ENCODE measurements at regions not wholly inside any gene's neighbourhood (a gene's known extent, or its start where the extent isn't known, plus 50 kb on each side); places are given as distances from the start of the nearest gene placed in this dataset.

GRCh38 chr11:129590030-129590752 is 214.5 kb downstream of the BARX2 start:
- H3K9ac ChIP-seq (ENCODE audit: low read length) = no peak overlapping the region
- BruUV-seq (replicated peaks) = no TSS peak
- H3K9me2 ChIP-seq (ENCODE audit: insufficient read depth) = no peaks in the 10 kb centered on the region
- H3K9me3 ChIP-seq (ENCODE audit: control insufficient read depth in 1 of 2, insufficient read depth in 1 of 2, low read depth in 1 of 2, low read length in 2 of 2) = no peaks in the 10 kb centered on the region
- no peak for ATAC-seq
- no peaks in the 10 kb centered on the region for H3K4me1 ChIP-seq (ENCODE audit: control insufficient read depth in 1 of 2, insufficient read depth in 2 of 2, low read length in 2 of 2)
- H3K27ac ChIP-seq (ENCODE audit: low read depth, low read length) = no peak overlapping the region
- no peaks in the 10 kb centered on the region for H3K27me3 ChIP-seq (ENCODE audit: insufficient read depth, low read length)
- POLR2A ChIA-PET = no interaction called here
- TF ChIP-seq CBX3 (IDR thresholded peaks at IDR 0.05; ENCODE audit: low read depth) = no peak
- no peak for TF ChIP-seq POLR2AphosphoS5 (IDR thresholded peaks at IDR 0.05; ENCODE audit: low read depth, low read length)
- TF ChIP-seq, protein P1, sequence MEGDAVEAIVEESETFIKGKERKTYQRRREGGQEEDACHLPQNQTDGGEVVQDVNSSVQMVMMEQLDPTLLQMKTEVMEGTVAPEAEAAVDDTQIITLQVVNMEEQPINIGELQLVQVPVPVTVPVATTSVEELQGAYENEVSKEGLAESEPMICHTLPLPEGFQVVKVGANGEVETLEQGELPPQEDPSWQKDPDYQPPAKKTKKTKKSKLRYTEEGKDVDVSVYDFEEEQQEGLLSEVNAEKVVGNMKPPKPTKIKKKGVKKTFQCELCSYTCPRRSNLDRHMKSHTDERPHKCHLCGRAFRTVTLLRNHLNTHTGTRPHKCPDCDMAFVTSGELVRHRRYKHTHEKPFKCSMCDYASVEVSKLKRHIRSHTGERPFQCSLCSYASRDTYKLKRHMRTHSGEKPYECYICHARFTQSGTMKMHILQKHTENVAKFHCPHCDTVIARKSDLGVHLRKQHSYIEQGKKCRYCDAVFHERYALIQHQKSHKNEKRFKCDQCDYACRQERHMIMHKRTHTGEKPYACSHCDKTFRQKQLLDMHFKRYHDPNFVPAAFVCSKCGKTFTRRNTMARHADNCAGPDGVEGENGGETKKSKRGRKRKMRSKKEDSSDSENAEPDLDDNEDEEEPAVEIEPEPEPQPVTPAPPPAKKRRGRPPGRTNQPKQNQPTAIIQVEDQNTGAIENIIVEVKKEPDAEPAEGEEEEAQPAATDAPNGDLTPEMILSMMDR (IDR thresholded peaks at IDR 0.05 in 2 of 3, conservative IDR thresholded peaks at IDR 0.05 in 1 of 3; ENCODE audit: borderline replicate concordance in 1 of 3, insufficient read depth in 1 of 3, low read depth in 2 of 3, low read length in 2 of 3) = no peak
- TF ChIP-seq, protein P2, sequence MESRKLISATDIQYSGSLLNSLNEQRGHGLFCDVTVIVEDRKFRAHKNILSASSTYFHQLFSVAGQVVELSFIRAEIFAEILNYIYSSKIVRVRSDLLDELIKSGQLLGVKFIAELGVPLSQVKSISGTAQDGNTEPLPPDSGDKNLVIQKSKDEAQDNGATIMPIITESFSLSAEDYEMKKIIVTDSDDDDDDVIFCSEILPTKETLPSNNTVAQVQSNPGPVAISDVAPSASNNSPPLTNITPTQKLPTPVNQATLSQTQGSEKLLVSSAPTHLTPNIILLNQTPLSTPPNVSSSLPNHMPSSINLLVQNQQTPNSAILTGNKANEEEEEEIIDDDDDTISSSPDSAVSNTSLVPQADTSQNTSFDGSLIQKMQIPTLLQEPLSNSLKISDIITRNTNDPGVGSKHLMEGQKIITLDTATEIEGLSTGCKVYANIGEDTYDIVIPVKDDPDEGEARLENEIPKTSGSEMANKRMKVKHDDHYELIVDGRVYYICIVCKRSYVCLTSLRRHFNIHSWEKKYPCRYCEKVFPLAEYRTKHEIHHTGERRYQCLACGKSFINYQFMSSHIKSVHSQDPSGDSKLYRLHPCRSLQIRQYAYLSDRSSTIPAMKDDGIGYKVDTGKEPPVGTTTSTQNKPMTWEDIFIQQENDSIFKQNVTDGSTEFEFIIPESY (IDR thresholded peaks at IDR 0.05; ENCODE audit: extremely low read depth, insufficient replicate concordance, low read length) = no peak
- no peak for TF ChIP-seq MAX (IDR thresholded peaks at IDR 0.05)
- no peak for TF ChIP-seq EZH2phosphoT487 (IDR thresholded peaks at IDR 0.05; ENCODE audit: borderline replicate concordance)
- no peak for TF ChIP-seq ATF3 (IDR thresholded peaks at IDR 0.05)
- TF ChIP-seq ZFX (IDR thresholded peaks at IDR 0.05) = no peak
- no peak for TF ChIP-seq SP1 (IDR thresholded peaks at IDR 0.05; ENCODE audit: low read depth)
- no peak for TF ChIP-seq RAD21 (IDR thresholded peaks at IDR 0.05; ENCODE audit: low read depth)
- no peak for TF ChIP-seq YY1 (IDR thresholded peaks at IDR 0.05; ENCODE audit: extremely low read depth, insufficient replicate concordance, low read depth, low read length)
- no peak for TF ChIP-seq POLR2A (IDR thresholded peaks at IDR 0.05; ENCODE audit: borderline replicate concordance, extremely low read depth, insufficient read depth, insufficient read length)
- TF ChIP-seq SIN3A (IDR thresholded peaks at IDR 0.05; ENCODE audit: low read depth) = no peak
- no peak for TF ChIP-seq FOSL1 (IDR thresholded peaks at IDR 0.05; ENCODE audit: low read depth)
- TF ChIP-seq, protein P3, sequence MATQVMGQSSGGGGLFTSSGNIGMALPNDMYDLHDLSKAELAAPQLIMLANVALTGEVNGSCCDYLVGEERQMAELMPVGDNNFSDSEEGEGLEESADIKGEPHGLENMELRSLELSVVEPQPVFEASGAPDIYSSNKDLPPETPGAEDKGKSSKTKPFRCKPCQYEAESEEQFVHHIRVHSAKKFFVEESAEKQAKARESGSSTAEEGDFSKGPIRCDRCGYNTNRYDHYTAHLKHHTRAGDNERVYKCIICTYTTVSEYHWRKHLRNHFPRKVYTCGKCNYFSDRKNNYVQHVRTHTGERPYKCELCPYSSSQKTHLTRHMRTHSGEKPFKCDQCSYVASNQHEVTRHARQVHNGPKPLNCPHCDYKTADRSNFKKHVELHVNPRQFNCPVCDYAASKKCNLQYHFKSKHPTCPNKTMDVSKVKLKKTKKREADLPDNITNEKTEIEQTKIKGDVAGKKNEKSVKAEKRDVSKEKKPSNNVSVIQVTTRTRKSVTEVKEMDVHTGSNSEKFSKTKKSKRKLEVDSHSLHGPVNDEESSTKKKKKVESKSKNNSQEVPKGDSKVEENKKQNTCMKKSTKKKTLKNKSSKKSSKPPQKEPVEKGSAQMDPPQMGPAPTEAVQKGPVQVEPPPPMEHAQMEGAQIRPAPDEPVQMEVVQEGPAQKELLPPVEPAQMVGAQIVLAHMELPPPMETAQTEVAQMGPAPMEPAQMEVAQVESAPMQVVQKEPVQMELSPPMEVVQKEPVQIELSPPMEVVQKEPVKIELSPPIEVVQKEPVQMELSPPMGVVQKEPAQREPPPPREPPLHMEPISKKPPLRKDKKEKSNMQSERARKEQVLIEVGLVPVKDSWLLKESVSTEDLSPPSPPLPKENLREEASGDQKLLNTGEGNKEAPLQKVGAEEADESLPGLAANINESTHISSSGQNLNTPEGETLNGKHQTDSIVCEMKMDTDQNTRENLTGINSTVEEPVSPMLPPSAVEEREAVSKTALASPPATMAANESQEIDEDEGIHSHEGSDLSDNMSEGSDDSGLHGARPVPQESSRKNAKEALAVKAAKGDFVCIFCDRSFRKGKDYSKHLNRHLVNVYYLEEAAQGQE (IDR thresholded peaks at IDR 0.05; ENCODE audit: low read depth) = no peak
- no peak for TF ChIP-seq EZH2 (IDR thresholded peaks at IDR 0.05)
- TF ChIP-seq SRF (IDR thresholded peaks at IDR 0.05; ENCODE audit: low read depth) = no peak
- no peak for DNase-seq (ENCODE audit: low read depth, low spot score)
- H3K79me2 ChIP-seq (ENCODE audit: insufficient read depth, low read length) = no peaks in the 10 kb centered on the region
- RAD21 ChIA-PET (ENCODE audit: low non-redundant PET in 1 of 2, low total read pairs in 2 of 2, uncharacterized antibody in 2 of 2, unreplicated experiment in 2 of 2) = no interaction called here
- no peak overlapping the region for H3K4me2 ChIP-seq (ENCODE audit: low read length)
- no peaks in the 10 kb centered on the region for H3K36me3 ChIP-seq (ENCODE audit: control insufficient read depth in 1 of 2, insufficient read depth in 2 of 2, low read length in 2 of 2)
- H2AFZ ChIP-seq (ENCODE audit: low read depth, low read length, poor library complexity, severe bottlenecking) = no peak overlapping the region
- CTCF ChIA-PET = no interaction called here
- no peak overlapping the region for H3K4me3 ChIP-seq (replicated peaks in 1 of 2; ENCODE audit: low read depth in 1 of 2, low read length in 2 of 2)
- H4K20me1 ChIP-seq (ENCODE audit: insufficient read depth) = no peaks in the 10 kb centered on the region
- intact Hi-C loops (cut with micrococcal nuclease) = no loop called here

All from HCT116 (cell line).